B cell (primary cell): ENCODE measurements at regions not wholly inside any gene's neighbourhood (a gene's known extent, or its start where the extent isn't known, plus 50 kb on each side); places are given as distances from the start of the nearest gene placed in this dataset.

ENCODE experiments used
- EZH2 ChIP-seq: IDR thresholded peaks from 2 replicates; pipeline ENCODE4 v1.6.1; 2012; ENCODE audit warnings: borderline replicate concordance, low read depth, mild to moderate bottlenecking, moderate library complexity, low read length; ENCODE audit not compliant: insufficient read depth, poor library complexity, severe bottlenecking
- TF ChIP-seq, protein P1 (sequence below): fragments of 200-600 bp; IDR thresholded peaks from one replicate; pipeline ENCODE4 v1.8.0; 2022; ENCODE audit warnings: antibody characterized with exemption, mild to moderate bottlenecking

DNA sequence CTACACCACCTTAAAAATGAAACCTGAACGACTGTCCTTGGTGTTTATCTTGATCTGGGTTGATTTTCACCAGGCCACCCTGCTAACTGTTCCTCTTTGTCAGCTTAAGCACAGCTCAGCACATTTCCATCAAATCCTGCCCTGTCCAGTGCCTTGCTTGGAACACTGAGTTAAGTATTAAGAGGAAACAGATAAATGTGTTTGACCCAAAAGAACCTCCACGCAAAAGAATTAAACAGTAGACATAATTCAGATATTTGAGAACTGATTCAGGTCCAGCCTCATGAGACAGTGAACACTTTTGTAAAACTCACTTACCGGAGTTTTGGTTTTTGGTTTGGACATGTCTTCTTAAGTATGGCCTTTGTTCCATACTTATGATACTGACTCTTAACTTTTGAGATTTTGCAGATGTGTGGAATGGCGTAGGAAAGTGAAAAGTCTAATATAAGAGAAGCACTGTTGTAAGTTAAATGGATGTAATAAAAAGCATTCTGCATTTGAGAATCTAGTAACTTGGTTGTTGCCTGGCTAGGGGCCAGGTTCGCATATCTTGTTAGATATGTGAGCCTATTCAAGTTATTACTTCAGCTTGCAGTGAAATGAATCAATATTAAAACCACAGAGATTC lies 88.9 kb upstream of the SERPINE2 start:
- TF ChIP-seq, protein P1, sequence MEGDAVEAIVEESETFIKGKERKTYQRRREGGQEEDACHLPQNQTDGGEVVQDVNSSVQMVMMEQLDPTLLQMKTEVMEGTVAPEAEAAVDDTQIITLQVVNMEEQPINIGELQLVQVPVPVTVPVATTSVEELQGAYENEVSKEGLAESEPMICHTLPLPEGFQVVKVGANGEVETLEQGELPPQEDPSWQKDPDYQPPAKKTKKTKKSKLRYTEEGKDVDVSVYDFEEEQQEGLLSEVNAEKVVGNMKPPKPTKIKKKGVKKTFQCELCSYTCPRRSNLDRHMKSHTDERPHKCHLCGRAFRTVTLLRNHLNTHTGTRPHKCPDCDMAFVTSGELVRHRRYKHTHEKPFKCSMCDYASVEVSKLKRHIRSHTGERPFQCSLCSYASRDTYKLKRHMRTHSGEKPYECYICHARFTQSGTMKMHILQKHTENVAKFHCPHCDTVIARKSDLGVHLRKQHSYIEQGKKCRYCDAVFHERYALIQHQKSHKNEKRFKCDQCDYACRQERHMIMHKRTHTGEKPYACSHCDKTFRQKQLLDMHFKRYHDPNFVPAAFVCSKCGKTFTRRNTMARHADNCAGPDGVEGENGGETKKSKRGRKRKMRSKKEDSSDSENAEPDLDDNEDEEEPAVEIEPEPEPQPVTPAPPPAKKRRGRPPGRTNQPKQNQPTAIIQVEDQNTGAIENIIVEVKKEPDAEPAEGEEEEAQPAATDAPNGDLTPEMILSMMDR = no peak
- no peak for TF ChIP-seq EZH2
